ENCODE measurements at regions not wholly inside any gene's neighbourhood (a gene's known extent, or its start where the extent isn't known, plus 50 kb on each side); places are given as distances from the start of the nearest gene placed in this dataset.

GRCh38 chr6:71808865-71809264, 77.5 kb upstream of the RIMS1 start:
- no peaks in the 10 kb centered on the region for H3K79me2 ChIP-seq (ENCODE audit: control insufficient read depth, insufficient read depth, low read length)
- H3K4me1 ChIP-seq (ENCODE audit: control insufficient read depth, extremely low read depth, insufficient read depth, low read length): no peaks in the 10 kb centered on the region
- FAIRE-seq (no peak), DNase-seq (ENCODE audit: low read depth, low spot score) (no peak)
- intact Hi-C loops (cut with micrococcal nuclease) (no loop called here), dilution Hi-C loops (cut with MboI; ENCODE audit: extremely low pct_ligation_motif_present, low sequenced_read_pairs) (no loop called here)
- no peak overlapping the region for H2AFZ ChIP-seq (ENCODE audit: low read depth, low read length)
- peaks cover 2% of the 10 kb centered on the region for H3K9me3 ChIP-seq (replicated peaks; ENCODE audit: control insufficient read depth, insufficient read depth, low read length)
- no peaks in the 10 kb centered on the region for H4K20me1 ChIP-seq (replicated peaks; ENCODE audit: control insufficient read depth, extremely low read depth, insufficient read depth, low read length)
- no peaks in the 10 kb centered on the region for H3K36me3 ChIP-seq (ENCODE audit: control insufficient read depth in 2 of 2, extremely low read depth in 1 of 2, insufficient read depth in 2 of 2, low read length in 2 of 2)
- no peak overlapping the region for H3K4me3 ChIP-seq (replicated peaks in 1 of 3; ENCODE audit: insufficient read depth in 1 of 3, low read depth in 1 of 3, low read length in 3 of 3)
- ChIA-PET CTCF (no interaction called here), POLR2A (no interaction called here)
- H3K27ac ChIP-seq (ENCODE audit: insufficient read depth, low read depth, low read length): no peak overlapping the region
- no TSS peak for BruUV-seq (replicated peaks)
- H3K9me1 ChIP-seq (replicated peaks; ENCODE audit: control insufficient read depth, extremely low read depth, insufficient read depth, low read length): no peaks in the 10 kb centered on the region
- TF ChIP-seq FOS (IDR thresholded peaks at IDR 0.05; ENCODE audit: borderline replicate concordance, insufficient read depth, low read length): no peak
- no peak for TF ChIP-seq CTCF (IDR thresholded peaks at IDR 0.05; ENCODE audit: extremely low read depth in 1 of 2, insufficient read depth in 1 of 2, low read depth in 1 of 2, low read length in 2 of 2)
- TF ChIP-seq MYC (IDR thresholded peaks at IDR 0.05; ENCODE audit: low read depth, low read length): no peak
- no peak for TF ChIP-seq GATA2 (IDR thresholded peaks at IDR 0.05; ENCODE audit: insufficient read depth, insufficient read length, low read depth, low read length)
- TF ChIP-seq JUN (IDR thresholded peaks at IDR 0.05; ENCODE audit: borderline replicate concordance, insufficient read depth, insufficient read length, low read depth): no peak
- TF ChIP-seq POLR2A (IDR thresholded peaks at IDR 0.05; ENCODE audit: low read depth, low read length): no peak
- TF ChIP-seq POLR2AphosphoS5 (IDR thresholded peaks at IDR 0.05; ENCODE audit: insufficient read depth, low read depth, low read length): no peak
- TF ChIP-seq EZH2 (IDR thresholded peaks at IDR 0.05; ENCODE audit: borderline replicate concordance, low read depth, low read length, severe bottlenecking): no peak
- no peak for TF ChIP-seq MAX (IDR thresholded peaks at IDR 0.05; ENCODE audit: insufficient read depth, insufficient read length)
- no peak overlapping the region for H3K4me2 ChIP-seq (ENCODE audit: insufficient read depth, low read length)
- no peaks in the 10 kb centered on the region for H3K27me3 ChIP-seq (ENCODE audit: control insufficient read depth in 2 of 2, insufficient read depth in 2 of 2, low read length in 2 of 2)
- no peak overlapping the region for H3K9ac ChIP-seq (replicated peaks; ENCODE audit: extremely low read depth, insufficient read depth, low read length)
